ENCODE measurements at regions not wholly inside any gene's neighbourhood (a gene's known extent, or its start where the extent isn't known, plus 50 kb on each side); places are given as distances from the start of the nearest gene placed in this dataset.

- DNase-seq (ENCODE audit: low spot score) (no peak), ATAC-seq (ENCODE audit: low read depth) (no peak)
- no peaks in the 10 kb centered on the region for H3K36me3 ChIP-seq (ENCODE audit: low read depth)
- H3K9me3 ChIP-seq (ENCODE audit: severe bottlenecking) = no peaks in the 10 kb centered on the region
- H3K4me1 ChIP-seq (ENCODE audit: insufficient read depth, poor library complexity, severe bottlenecking) = no peaks in the 10 kb centered on the region
- H3K27ac ChIP-seq (ENCODE audit: poor library complexity, severe bottlenecking) = no peak overlapping the region
- no peak overlapping the region for H3K4me3 ChIP-seq (ENCODE audit: severe bottlenecking)
- no peaks in the 10 kb centered on the region for H3K27me3 ChIP-seq (ENCODE audit: insufficient read depth, poor library complexity, severe bottlenecking)
- TF ChIP-seq, protein P1, sequence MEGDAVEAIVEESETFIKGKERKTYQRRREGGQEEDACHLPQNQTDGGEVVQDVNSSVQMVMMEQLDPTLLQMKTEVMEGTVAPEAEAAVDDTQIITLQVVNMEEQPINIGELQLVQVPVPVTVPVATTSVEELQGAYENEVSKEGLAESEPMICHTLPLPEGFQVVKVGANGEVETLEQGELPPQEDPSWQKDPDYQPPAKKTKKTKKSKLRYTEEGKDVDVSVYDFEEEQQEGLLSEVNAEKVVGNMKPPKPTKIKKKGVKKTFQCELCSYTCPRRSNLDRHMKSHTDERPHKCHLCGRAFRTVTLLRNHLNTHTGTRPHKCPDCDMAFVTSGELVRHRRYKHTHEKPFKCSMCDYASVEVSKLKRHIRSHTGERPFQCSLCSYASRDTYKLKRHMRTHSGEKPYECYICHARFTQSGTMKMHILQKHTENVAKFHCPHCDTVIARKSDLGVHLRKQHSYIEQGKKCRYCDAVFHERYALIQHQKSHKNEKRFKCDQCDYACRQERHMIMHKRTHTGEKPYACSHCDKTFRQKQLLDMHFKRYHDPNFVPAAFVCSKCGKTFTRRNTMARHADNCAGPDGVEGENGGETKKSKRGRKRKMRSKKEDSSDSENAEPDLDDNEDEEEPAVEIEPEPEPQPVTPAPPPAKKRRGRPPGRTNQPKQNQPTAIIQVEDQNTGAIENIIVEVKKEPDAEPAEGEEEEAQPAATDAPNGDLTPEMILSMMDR (IDR thresholded peaks at IDR 0.05; ENCODE audit: poor library complexity, severe bottlenecking) = no peak
Measured at GRCh38 chr3:78545827-78546226, 1222.0 kb downstream of the ROBO1 start.
